Neural cell (in vitro differentiated cells): ENCODE measurements at regions not wholly inside any gene's neighbourhood (a gene's known extent, or its start where the extent isn't known, plus 50 kb on each side); places are given as distances from the start of the nearest gene placed in this dataset.

ENCODE experiments used
- EP300 ChIP-seq: fragments of 450-650 bp; conservative IDR thresholded peaks from 2 replicates; pipeline ENCODE4 v1.6.1; 2014; ENCODE audit warnings: antibody characterized with exemption, mild to moderate bottlenecking, moderate library complexity; ENCODE audit not compliant: poor library complexity, severe bottlenecking
- REST ChIP-seq: IDR thresholded peaks from 2 replicates; pipeline ENCODE4 v1.6.1; 2012; ENCODE audit warnings: borderline replicate concordance

- TF ChIP-seq EP300 = no peak
- no peak for TF ChIP-seq REST
Observed at GRCh38 chr21:41571938-41572510, 64.1 kb upstream of the TMPRSS2 start.
